Mesodermal cell (in vitro differentiated cells): ENCODE measurements at regions not wholly inside any gene's neighbourhood (a gene's known extent, or its start where the extent isn't known, plus 50 kb on each side); places are given as distances from the start of the nearest gene placed in this dataset.

Source experiments
- H3K27ac ChIP-seq: 2 replicates; pipeline ENCODE4 v1.7.0; 2013; ENCODE audit warnings: mild to moderate bottlenecking, low read depth, low read length, moderate library complexity; ENCODE audit not compliant: severe bottlenecking
- H3K36me3 ChIP-seq: 2 replicates; pipeline ENCODE4 v1.7.1; 2013; ENCODE audit warnings: mild to moderate bottlenecking, low read length, moderate library complexity; ENCODE audit not compliant: control insufficient read depth, insufficient read depth
- H3K4me1 ChIP-seq: one replicate; pipeline ENCODE4 v1.7.1; 2013; ENCODE audit warnings: mild to moderate bottlenecking, low read length; ENCODE audit not compliant: insufficient read depth, control insufficient read depth, poor library complexity, severe bottlenecking
- H3K4me3 ChIP-seq: 2 replicates; pipeline ENCODE4 v1.7.0; 2013; ENCODE audit warnings: low read length, control low read depth, mild to moderate bottlenecking; ENCODE audit not compliant: insufficient read depth, poor library complexity, severe bottlenecking; ENCODE audit errors: extremely low read depth
- H3K9me3 ChIP-seq: 2 replicates; pipeline ENCODE4 v1.7.1; 2013; ENCODE audit warnings: mild to moderate bottlenecking, low read length, moderate library complexity; ENCODE audit not compliant: control insufficient read depth
- WGBS, 2 experiments: methylation state at CpG; one replicate each; pipeline ENCODE4 v1.1.5; 2013; ENCODE audit warnings: missing lambda C conversion rate in 2 of 2; ENCODE audit not compliant: insufficient coverage in 2 of 2; 5-methylcytosine and 5-hydroxymethylcytosine counted together

DNA sequence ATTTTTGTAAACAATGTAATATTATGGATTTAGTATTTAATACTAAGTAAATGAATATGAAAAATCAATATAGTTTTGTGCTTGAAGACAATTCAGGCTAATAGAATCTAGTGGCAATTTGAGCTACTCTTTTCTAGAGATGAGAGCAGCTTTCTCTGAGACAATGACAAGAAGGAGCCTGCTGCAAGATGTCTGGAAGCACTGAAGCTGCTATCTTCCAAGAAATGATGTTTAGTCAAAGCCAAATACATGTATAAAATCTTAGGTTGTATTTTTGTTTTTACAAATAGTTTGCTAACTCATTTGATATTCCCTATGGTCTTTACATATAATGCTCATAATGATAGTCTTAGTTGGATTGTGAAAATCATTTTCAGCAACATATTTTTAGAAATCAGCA lies 103.9 kb upstream of the COL24A1 start:
- Histone ChIP-seq H3K27ac (no peak overlapping the region), H3K36me3 (no peaks in the 10 kb centered on the region), H3K4me1 (peaks cover 11% of the 10 kb centered on the region), H3K4me3 (no peak overlapping the region), H3K9me3 (no peaks in the 10 kb centered on the region)

DNA sequence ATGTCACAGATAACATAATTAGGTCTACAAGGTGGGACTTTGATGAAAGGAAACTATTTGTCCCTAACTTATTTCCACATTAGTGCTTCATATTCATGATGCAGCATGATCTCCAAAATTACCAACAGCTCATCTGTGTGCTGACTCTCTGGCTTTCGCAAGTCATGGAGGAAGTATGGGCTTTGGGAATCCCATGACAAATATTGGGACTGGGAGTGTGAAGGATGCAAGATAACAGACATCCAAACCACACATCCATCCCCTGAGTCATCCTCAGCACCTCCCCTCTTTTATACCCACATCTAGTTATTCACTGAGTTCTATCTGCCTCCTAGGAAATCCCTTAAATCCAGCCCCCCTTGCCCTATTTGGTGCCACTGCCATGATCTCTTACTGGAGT lies 102.8 kb upstream of the COL24A1 start:
- H3K4me1 ChIP-seq: peaks cover 11% of the 10 kb centered on the region
- WGBS, 2 experiments: no CpG with 5 or more reads among the region's 1 CpG
- H3K27ac ChIP-seq: peak overlapping the region; percentile 8
- no peaks in the 10 kb centered on the region for H3K9me3 ChIP-seq
- no peak overlapping the region for H3K4me3 ChIP-seq
- H3K36me3 ChIP-seq: no peaks in the 10 kb centered on the region

DNA sequence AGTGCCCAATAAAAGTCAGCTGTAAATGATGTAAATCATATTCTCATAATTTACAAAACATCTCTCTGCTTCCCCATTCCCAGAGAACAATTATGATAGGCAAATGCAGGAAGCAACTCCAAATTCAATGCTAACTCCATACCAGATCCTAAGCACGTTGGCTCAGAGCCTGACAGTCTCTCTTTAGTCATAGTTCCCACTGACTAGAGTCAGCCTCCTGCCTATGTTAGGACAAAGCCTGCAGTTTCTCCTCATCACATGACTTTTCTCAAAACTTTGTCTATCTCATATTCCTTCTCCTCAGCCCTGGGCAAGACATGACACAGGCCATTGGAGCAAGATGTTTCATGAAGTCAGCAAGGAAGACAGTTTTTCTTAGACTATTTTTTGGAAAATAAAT lies 101.5 kb upstream of the COL24A1 start:
- WGBS, 2 experiments: 56 to 77% methylated on average over 1 of the region's 1 CpG
- H3K9me3 ChIP-seq: no peaks in the 10 kb centered on the region

DNA sequence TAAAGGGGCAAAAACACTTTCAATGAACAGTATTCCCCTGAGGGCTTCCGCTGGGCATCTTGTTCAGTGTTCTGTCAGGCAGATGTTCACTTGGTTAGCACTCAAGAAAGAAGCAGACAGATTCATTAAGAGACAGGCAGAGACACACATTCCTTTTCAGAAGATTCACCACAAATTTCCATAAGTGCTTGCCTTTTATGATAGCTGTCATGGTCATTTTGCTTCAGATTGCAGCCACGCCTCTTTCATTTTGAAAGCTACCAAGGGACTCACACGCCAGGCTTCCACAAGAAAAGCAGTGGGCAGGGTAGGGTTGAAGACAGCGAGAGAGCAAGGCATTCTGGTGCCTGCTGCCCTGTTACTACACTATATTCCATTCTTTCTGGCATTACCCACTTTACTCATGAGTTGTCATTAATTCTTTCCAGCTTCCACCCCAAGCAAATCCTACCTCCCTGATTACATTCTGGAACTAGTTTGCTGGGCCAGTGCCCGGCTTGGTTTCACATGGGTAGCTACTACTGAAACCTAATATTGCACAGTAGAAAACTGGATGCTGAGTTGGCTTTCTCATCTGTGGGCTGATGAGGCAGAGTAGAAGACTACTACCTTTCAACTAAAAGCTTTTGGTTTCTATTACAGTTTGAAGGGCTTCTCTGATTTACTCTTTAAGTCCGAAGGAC lies 91.2 kb upstream of the COL24A1 start:
- H3K27ac ChIP-seq: no peak overlapping the region
- no peaks in the 10 kb centered on the region for H3K36me3 ChIP-seq
- 90 to 100% methylated on average over 2 of the region's 6 CpGs for WGBS, 2 experiments
- H3K9me3 ChIP-seq: no peaks in the 10 kb centered on the region
- H3K4me1 ChIP-seq: no peaks in the 10 kb centered on the region
- no peak overlapping the region for H3K4me3 ChIP-seq

More for the DNA sequence above, 101.5 kb upstream of the COL24A1 start:
- Histone ChIP-seq H3K36me3 (no peaks in the 10 kb centered on the region), H3K4me1 (peaks cover 11% of the 10 kb centered on the region), H3K27ac (no peak overlapping the region), H3K4me3 (no peak overlapping the region)

DNA sequence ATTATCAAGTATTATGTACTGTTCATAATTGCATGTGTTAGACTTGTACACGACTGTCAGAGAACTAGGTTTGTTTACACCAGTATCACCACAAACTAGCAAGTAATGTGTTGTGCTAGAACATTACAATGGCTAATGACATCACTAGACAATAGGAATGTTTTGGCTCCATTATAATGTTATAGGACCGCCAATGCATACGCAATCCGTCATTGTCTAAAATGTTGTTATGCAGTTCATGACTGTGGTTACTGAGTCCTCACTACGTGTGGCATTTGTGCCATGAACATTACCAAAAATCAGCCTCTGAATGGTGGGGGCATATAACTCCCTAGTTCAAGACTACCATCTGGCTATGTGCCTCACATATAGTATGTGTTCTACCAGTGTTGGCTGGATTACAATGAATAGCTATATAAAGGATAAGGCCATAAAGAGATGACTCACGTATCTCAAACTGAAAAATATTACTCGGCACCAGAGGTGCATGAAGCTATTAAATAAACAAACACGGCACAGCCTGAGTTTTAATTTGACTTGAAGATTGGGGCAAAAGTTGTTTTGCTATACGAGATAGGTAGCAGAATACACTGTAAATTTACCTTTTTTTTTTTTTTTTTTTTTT lies 89.1 kb upstream of the COL24A1 start:
- WGBS, 2 experiments: 90 to 95% methylated on average over 6 of the region's 9 CpGs
- H3K36me3 ChIP-seq: no peaks in the 10 kb centered on the region
- no peaks in the 10 kb centered on the region for H3K4me1 ChIP-seq
- H3K27ac ChIP-seq: no peak overlapping the region
- no peaks in the 10 kb centered on the region for H3K9me3 ChIP-seq
- H3K4me3 ChIP-seq: no peak overlapping the region

DNA sequence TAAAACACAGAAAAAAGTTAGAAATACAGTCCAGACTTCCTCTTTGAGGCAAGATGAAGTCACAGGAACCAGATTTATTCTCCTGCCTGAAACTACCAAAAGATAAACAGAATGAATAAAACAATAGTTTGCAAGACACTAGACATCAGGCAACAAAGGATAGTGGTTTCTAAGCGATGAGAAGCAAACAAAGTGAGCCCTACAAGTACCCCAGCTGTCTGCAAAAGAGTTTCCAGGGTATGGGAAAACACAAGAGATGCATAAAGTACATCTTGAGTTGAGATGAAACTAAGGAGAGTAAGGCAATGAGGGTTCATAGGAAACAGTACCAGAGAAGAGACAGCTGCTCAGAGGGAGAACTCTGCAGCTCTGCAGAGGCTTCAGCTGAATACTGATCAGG lies 83.3 kb upstream of the COL24A1 start:
- Histone ChIP-seq H3K27ac (no peak overlapping the region), H3K4me3 (no peak overlapping the region), H3K4me1 (no peaks in the 10 kb centered on the region), H3K36me3 (no peaks in the 10 kb centered on the region), H3K9me3 (no peaks in the 10 kb centered on the region)
- WGBS, 2 experiments: 100% methylated on average over 1 of the region's 1 CpG

DNA sequence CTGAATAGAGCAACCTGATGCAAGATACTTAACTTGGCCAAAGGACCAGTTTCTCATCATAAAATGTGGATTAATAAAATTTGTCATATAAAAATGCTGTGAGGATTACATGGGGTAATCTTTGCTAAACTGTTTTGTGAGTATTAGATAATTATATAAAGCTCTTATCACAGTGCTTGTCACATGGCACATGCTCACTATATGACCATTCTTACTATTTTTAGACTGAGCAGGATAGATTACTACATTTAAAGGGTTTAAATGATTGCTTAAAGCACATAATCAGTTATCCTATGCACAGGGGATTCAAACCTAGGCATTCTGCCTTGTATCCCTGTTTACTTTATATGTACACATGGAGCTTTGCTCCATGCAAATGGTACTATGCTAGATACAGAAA lies 82.9 kb upstream of the COL24A1 start:
- Histone ChIP-seq H3K36me3 (no peaks in the 10 kb centered on the region), H3K4me3 (no peak overlapping the region), H3K4me1 (no peaks in the 10 kb centered on the region), H3K9me3 (no peaks in the 10 kb centered on the region), H3K27ac (no peak overlapping the region)

DNA sequence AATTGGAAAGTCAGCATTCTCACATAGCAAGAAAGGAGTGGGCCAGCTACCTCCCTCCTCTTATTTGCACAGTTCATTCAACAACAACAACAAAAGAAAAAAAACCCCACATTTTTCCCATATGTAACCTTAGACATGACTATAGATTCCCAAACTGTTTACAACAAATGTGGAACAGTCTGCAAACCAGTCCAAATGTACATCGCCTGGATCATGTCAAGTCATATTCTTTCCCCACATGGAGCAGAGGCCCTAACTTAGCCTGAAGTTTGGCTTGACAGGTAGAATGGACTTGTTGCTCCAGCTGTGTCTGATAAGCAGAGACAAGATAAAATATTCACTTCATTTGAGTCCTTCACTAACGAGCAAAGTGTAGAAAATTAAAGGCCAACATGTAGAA lies 81.7 kb upstream of the COL24A1 start:
- Histone ChIP-seq H3K4me1 (no peaks in the 10 kb centered on the region), H3K4me3 (no peak overlapping the region), H3K27ac (no peak overlapping the region), H3K9me3 (no peaks in the 10 kb centered on the region), H3K36me3 (no peaks in the 10 kb centered on the region)
- 80% methylated on average over 1 of the region's 2 CpGs; no CpG with 5 or more reads in 1 of the 2 experiments for WGBS, 2 experiments

DNA sequence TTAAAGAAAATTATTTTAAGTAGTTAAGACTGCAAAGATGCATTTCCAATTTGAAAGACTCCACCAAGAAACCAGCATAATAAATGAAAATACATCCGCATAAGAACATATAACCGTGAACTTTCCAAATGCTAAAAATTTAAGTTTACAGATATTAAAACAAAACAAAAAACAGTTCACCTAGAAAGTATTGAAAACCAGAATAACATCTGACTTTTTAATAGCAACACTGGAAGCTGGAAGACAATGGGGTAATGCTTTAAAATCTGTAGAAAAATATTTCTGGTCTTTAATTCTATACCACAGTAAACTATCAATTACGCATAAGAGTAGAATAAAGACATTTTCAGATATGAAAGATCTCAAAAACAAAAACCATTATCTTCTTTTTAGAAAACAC lies 79.3 kb upstream of the COL24A1 start:
- Histone ChIP-seq H3K27ac (no peak overlapping the region), H3K4me1 (no peaks in the 10 kb centered on the region), H3K4me3 (no peak overlapping the region), H3K36me3 (no peaks in the 10 kb centered on the region), H3K9me3 (no peaks in the 10 kb centered on the region)
- no CpG with 5 or more reads among the region's 3 CpGs for WGBS, 2 experiments

DNA sequence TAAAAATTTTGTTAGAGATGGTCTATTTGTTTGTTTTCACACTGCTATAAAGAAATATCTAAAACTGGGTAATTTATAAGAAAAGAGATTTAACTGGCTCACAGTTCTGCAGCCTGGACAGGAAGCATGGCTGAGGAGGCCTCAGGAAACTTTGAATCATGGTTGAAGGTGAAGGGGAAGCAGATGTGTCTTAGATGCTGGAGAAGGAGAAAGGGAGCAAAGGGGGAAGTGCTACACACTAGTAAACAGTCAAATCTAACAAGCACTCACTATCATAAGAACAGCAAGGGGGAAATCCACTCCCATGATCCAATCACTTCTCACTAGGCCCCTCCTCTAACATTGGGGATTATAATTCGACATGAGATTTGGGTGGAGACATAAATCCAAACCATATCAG lies 76.8 kb upstream of the COL24A1 start:
- H3K4me3 ChIP-seq: no peak overlapping the region
- no peaks in the 10 kb centered on the region for H3K4me1 ChIP-seq
- 100% methylated on average over 1 of the region's 1 CpG for WGBS, 2 experiments
- no peaks in the 10 kb centered on the region for H3K9me3 ChIP-seq
- no peak overlapping the region for H3K27ac ChIP-seq
- no peaks in the 10 kb centered on the region for H3K36me3 ChIP-seq

DNA sequence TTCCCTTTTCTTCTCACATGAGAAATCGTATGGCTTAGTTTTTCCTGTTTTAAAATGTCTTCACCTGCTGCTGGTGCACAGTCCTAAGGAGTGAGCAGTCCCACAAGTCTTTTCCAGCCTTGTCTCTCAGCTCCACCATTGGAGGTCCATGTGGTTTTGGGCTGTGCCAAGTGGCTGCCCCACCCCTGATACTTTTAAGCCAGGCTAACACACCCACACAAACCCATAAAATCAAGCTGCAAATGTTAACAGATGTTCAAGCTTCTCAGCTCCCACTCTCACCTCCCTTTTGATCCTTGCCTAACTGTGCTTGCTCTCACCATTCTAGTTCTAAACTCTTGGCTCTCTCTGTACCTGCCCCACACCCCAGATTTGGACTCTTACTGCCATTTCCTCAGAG lies 74.5 kb upstream of the COL24A1 start:
- no peaks in the 10 kb centered on the region for H3K4me1 ChIP-seq
- no peaks in the 10 kb centered on the region for H3K9me3 ChIP-seq
- H3K36me3 ChIP-seq: no peaks in the 10 kb centered on the region
- H3K4me3 ChIP-seq: no peak overlapping the region
- H3K27ac ChIP-seq: no peak overlapping the region
- 89% methylated on average over 1 of the region's 1 CpG; no CpG with 5 or more reads in 1 of the 2 experiments for WGBS, 2 experiments
